OCI-LY7 (cell line): ENCODE measurements at regions not wholly inside any gene's neighbourhood (a gene's known extent, or its start where the extent isn't known, plus 50 kb on each side); places are given as distances from the start of the nearest gene placed in this dataset.
A peak's percentile ranks its signal among the peaks of the same experiment; 100 is the strongest.

Experiments used
- BruUV-seq: library from RNA; stranded (reverse); fragments of 400-500 nt; replicated peaks from 2 replicates; lab custom pipeline; 2021; lab: Mats Ljungman, UMichigan
- CTCF ChIA-PET: fragments of 300-600 bp; sonication (Branson Sonifier 250); formaldehyde crosslinking; loops from one replicate; lab custom pipeline; 2022; ENCODE audit warnings: antibody characterized with exemption; ENCODE audit not compliant: unreplicated experiment; lab: Charles Lee
- POLR2A ChIA-PET: fragments of 300-600 bp; sonication (Branson Sonifier 250); formaldehyde crosslinking; loops from one replicate; lab custom pipeline; 2022; ENCODE audit warnings: antibody characterized with exemption; lab: Charles Lee
- DNase-seq: peaks from one replicate; pipeline ENCODE4 v3.0.0-alpha.2; 2015; ENCODE audit warnings: low spot score
- H2AFZ ChIP-seq: fragments of 200-600 bp; sonication (generic), shearing (Covaris generic); 2 replicates; pipeline ENCODE4 v1.6.1; 2014; ENCODE audit warnings: mild to moderate bottlenecking, antibody characterized with exemption, low read length, moderate library complexity
- H3K27ac ChIP-seq: fragments of 200-600 bp; sonication (generic); 2 replicates; pipeline ENCODE4 v1.5.1; 2014; ENCODE audit warnings: mixed run types, low read depth, mild to moderate bottlenecking, moderate library complexity, low read length, inconsistent platforms; ENCODE audit not compliant: poor library complexity, severe bottlenecking
- H3K36me3 ChIP-seq: fragments of 200-600 bp; sonication (generic); 2 replicates; pipeline ENCODE4 v1.6.1; 2014; ENCODE audit warnings: mild to moderate bottlenecking, antibody characterized with exemption, low read length, moderate library complexity, mixed read lengths; ENCODE audit not compliant: insufficient read depth
- H3K4me1 ChIP-seq: fragments of 200-600 bp; sonication (generic); 2 replicates; pipeline ENCODE4 v1.5.1; 2014; ENCODE audit warnings: mild to moderate bottlenecking, low read length; ENCODE audit not compliant: insufficient read depth, poor library complexity, severe bottlenecking
- H3K4me2 ChIP-seq: fragments of 200-600 bp; sonication (generic); 2 replicates; pipeline ENCODE4 v1.6.1; 2014; ENCODE audit warnings: mild to moderate bottlenecking, low read length
- H3K4me3 ChIP-seq: fragments of 200-600 bp; sonication (generic); 2 replicates; pipeline ENCODE4 v1.5.1; 2014; ENCODE audit warnings: mild to moderate bottlenecking, low read depth, low read length; ENCODE audit not compliant: poor library complexity, severe bottlenecking
- H3K79me2 ChIP-seq: fragments of 200-600 bp; sonication (generic); 2 replicates; pipeline ENCODE4 v1.6.1; 2016; ENCODE audit warnings: low read depth, mild to moderate bottlenecking, low read length, moderate library complexity, mixed read lengths; ENCODE audit not compliant: insufficient read depth
- H3K9me2 ChIP-seq: fragments of 200-600 bp; sonication (generic); 2 replicates; pipeline ENCODE4 v1.6.1; 2016; ENCODE audit warnings: mild to moderate bottlenecking, low read length, mixed read lengths; ENCODE audit not compliant: insufficient read depth
- H3K9me3 ChIP-seq: fragments of 200-600 bp; sonication (generic); 2 replicates; pipeline ENCODE4 v1.6.1; 2014; ENCODE audit warnings: mild to moderate bottlenecking, mixed run types, low read length, mixed read lengths
- H4K20me1 ChIP-seq: fragments of 200-600 bp; sonication (generic); 2 replicates; pipeline ENCODE4 v1.6.1; 2014; ENCODE audit warnings: mild to moderate bottlenecking, antibody characterized with exemption, low read length, moderate library complexity, mixed read lengths; ENCODE audit not compliant: insufficient read depth
- EZH2phosphoT487 ChIP-seq: fragments of 200-600 bp; sonication (generic); IDR thresholded peaks from 2 replicates; pipeline ENCODE4 v1.6.1; 2018; ENCODE audit warnings: low read depth, borderline replicate concordance, mild to moderate bottlenecking, mixed run types, antibody characterized with exemption, low read length, moderate library complexity, mixed read lengths
- intact Hi-C: fragments of 100-400 bp; cut with micrococcal nuclease; formaldehyde crosslinking; loops from one replicate; pipeline ENCODE4 v1.10.0; 2022; ENCODE audit not compliant: unreplicated experiment
- TF ChIP-seq, protein P1 (sequence below): fragments of 200-600 bp; sonication (generic); conservative IDR thresholded peaks from 2 replicates; pipeline ENCODE4 v1.5.1; 2014; ENCODE audit warnings: mild to moderate bottlenecking, antibody characterized with exemption, low read length, moderate library complexity, mixed read lengths

DNA sequence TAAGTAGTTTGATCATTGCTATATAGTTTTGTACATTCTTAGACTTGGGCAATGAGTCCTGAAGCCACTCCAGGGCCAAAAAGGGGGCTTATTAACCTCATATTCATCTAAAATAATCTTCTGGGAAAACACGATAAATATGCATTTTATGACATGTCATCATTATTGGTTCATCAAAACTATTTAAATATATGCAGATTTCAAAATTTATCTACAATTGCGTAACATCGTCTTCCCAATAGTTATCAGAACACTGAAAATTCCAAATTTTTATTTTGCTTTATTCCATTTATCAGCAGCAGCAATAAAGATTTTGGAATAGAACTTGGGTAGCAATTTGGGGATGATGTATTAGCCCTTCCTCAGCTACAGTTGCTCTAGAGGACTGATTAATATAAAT lies 550.0 kb downstream of the IQCM start:
- BruUV-seq: no TSS peak
- DNase-seq: no peak
- POLR2A ChIA-PET: no interaction called here
- CTCF ChIA-PET: no interaction called here
- no peak for TF ChIP-seq EZH2phosphoT487
- TF ChIP-seq, protein P1, sequence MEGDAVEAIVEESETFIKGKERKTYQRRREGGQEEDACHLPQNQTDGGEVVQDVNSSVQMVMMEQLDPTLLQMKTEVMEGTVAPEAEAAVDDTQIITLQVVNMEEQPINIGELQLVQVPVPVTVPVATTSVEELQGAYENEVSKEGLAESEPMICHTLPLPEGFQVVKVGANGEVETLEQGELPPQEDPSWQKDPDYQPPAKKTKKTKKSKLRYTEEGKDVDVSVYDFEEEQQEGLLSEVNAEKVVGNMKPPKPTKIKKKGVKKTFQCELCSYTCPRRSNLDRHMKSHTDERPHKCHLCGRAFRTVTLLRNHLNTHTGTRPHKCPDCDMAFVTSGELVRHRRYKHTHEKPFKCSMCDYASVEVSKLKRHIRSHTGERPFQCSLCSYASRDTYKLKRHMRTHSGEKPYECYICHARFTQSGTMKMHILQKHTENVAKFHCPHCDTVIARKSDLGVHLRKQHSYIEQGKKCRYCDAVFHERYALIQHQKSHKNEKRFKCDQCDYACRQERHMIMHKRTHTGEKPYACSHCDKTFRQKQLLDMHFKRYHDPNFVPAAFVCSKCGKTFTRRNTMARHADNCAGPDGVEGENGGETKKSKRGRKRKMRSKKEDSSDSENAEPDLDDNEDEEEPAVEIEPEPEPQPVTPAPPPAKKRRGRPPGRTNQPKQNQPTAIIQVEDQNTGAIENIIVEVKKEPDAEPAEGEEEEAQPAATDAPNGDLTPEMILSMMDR: no peak
- Histone ChIP-seq H3K4me1 (no peaks in the 10 kb centered on the region), H4K20me1 (no peaks in the 10 kb centered on the region), H3K9me2 (no peaks in the 10 kb centered on the region), H3K4me3 (no peak overlapping the region), H3K79me2 (no peaks in the 10 kb centered on the region), H3K36me3 (no peaks in the 10 kb centered on the region), H3K27ac (no peak overlapping the region), H3K4me2 (no peak overlapping the region), H3K9me3 (no peaks in the 10 kb centered on the region), H2AFZ (no peak overlapping the region)
- intact Hi-C loops: loop anchor here (10.0 kb wide), 1 partner anchor 1211 kb away; no protein-coding TSS in a partner anchor

DNA sequence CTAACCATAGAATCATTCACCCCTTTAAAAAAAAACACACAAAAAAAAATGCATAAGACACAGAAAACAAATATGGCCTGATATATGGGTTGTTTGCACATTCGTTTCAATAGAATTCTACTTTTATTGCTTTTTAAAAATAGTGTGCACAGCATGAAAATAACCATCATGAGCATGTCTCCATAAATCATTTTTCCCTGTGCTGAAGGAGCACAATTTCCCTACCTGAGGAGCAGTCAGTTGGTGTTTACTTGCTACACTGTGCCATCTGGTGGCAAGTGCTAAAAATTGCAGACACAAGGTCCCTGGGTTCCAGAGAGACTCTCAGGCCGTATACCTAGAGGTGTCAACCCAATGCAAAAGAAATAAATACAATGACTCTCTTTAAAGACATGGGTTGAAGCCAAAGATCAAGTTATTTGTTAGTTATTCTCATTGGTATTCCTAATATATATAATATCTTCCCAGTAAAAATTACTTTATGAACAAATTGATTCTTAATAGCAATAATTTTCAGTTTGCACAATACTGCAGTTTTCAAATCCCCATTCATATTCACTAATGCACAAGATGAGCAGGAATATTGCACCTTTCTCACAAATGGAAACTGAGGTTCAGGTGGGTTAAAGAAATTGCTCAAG lies 551.4 kb downstream of the IQCM start:
- H3K4me3 ChIP-seq: no peak overlapping the region
- ChIA-PET CTCF (no interaction called here), POLR2A (no interaction called here)
- H3K79me2 ChIP-seq: no peaks in the 10 kb centered on the region
- no peaks in the 10 kb centered on the region for H3K36me3 ChIP-seq
- H4K20me1 ChIP-seq: no peaks in the 10 kb centered on the region
- no TSS peak for BruUV-seq
- H3K4me1 ChIP-seq: no peaks in the 10 kb centered on the region
- H3K27ac ChIP-seq: no peak overlapping the region
- no peak overlapping the region for H3K4me2 ChIP-seq
- no peaks in the 10 kb centered on the region for H3K9me2 ChIP-seq
- no peaks in the 10 kb centered on the region for H3K9me3 ChIP-seq
- no peak overlapping the region for H2AFZ ChIP-seq
- peak; percentile 61 for DNase-seq
- intact Hi-C loops: loop anchor here (10.0 kb wide), 1 partner anchor 1209 kb away; no protein-coding TSS in a partner anchor
- TF ChIP-seq, protein P1: peak; percentile 90
- no peak for TF ChIP-seq EZH2phosphoT487

DNA sequence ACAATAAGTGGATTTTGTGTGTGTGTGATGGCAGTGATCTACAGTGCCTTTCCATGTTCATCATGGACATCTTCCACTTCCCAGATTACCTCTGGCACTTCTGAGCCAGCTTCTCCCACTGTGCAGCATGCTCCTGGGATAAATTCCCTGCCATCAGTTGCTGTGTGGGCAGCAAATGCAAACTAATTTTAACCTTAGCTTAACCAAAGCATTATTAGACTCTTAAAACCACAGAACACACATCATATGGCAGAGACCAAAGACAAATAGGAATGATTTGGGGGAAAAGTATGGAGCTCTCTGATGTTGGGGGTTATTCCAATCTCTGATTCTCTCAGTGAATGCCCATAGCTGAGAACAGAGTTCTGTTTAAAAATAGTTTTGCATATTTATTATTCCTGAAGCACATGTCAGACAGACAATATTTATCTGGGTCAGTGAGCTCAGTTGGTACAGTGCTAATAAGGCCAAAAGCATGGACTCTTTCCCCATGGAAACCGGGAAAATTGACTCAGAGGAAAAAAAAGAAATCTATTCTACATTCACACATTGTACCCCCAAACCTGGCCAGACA lies 567.4 kb downstream of the IQCM start:
- Histone ChIP-seq H4K20me1 (no peaks in the 10 kb centered on the region), H3K4me3 (no peak overlapping the region), H3K9me3 (no peaks in the 10 kb centered on the region), H2AFZ (no peak overlapping the region), H3K9me2 (no peaks in the 10 kb centered on the region), H3K4me1 (no peaks in the 10 kb centered on the region), H3K27ac (no peak overlapping the region), H3K79me2 (no peaks in the 10 kb centered on the region), H3K4me2 (no peak overlapping the region), H3K36me3 (no peaks in the 10 kb centered on the region)
- intact Hi-C loops: no loop called here
- no peak for TF ChIP-seq EZH2phosphoT487
- TF ChIP-seq, protein P1: no peak
- no TSS peak for BruUV-seq
- POLR2A ChIA-PET: interaction anchor here (0.5 to 1.1 kb wide), 3 partner anchors 17 to 415 kb away, joined by 3 read pairs; no protein-coding TSS in a partner anchor
- CTCF ChIA-PET: no interaction called here
- no peak for DNase-seq
